Central memory CD4-positive, alpha-beta T cell (primary cell): ENCODE measurements at regions not wholly inside any gene's neighbourhood (a gene's known extent, or its start where the extent isn't known, plus 50 kb on each side); places are given as distances from the start of the nearest gene placed in this dataset.
"Not testable (repeated sequence)": the region's sequence is repeated elsewhere in the genome, so short reads cannot be mapped to it uniquely, and the experiment has no call there.

Experiments used
- DNase-seq: peaks from one replicate; pipeline ENCODE4 v3.0.0; 2022

DNA sequence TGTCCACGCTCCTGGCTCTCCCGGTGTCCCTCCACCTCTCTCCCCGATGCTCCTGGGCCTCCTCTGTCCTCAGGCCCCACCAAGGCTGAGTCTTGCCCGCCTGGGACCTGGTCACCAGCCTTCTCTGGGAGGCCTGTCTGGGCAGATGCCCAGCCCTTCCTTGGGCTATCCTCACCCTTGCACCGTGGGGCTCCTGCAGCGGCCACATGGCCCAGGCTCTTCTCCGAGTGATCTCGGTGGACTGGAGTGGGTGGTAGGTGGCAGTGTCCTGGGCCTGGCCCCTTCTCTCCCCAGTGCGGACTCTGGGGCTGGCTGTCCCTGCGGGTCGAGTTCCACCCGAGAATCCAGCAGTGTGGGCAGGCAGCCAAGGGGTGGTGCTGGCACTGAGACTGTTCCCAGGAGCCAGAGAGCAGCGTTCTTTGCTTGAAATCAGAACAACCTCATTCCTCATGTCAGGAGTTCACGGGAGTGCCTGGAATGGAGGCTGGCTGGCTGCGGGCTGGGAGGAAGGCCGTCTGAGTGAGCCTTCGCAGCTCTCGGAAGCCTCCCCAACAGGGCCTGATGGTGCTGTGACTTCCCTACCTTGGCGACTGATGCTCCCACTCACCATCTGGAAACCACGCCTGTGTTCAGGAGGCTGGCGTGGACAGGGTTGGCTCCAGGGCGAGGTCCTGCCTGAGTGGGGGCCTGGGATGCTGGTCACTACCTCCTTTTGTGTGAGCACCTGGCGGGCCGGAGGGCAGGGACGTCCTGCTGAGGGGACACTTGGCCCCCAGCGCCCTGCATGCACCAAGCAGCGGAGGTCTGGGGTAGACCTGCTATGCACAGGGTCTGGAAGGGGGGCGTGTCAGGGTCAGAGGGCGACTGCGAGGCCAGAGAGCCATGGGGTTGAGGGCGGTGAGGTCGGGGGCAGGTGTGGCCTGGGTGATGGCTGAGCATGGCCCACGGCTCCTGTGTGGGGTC is 113.9 kb downstream of the TMEM121 start:
- not testable (repeated sequence) for DNase-seq

GRCh38 chr14:105641075-105641937 is 114.9 kb downstream of the TMEM121 start:
- DNase-seq, result no peak

DNA sequence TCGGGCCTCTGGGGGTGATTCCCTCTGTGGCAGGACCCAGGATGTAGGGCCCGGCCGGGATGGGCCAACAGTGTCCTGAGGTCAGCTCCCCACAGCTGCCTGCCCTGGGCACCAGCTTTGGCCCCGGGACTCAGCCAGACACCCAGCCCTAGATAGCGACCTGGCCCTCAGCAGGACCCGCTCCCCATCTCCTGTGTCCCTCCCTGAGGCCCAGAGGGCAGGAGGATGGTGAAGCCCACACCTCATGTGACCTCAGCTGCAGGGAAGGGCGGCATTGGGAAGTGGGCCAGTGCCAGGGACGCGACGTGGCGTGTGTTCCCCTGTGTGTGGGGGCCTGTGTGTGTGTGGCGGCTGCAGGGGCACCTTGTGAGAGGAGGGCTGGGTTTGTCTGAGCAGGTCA is 115.6 kb downstream of the TMEM121 start:
- not testable (repeated sequence) for DNase-seq

DNA sequence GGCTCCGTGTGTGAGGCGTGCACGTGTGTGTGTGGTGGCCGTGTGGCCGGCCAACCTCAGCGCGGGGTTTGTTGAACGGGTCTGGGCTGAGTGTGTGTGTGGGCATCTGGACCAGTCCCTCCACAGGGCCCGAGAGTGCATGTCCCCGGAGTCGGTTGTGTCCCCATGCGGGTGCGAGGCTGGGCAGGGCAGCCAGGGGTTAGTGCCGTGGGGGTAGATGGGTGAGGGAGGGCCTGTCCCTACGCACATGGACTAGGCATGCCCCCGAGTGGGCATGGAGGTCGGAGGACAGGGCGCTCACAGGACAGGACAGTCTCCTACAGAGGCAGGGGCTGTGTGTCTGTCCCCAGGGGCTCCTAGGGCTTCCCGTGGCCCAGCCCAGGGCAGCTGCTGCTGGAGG is 116.1 kb downstream of the TMEM121 start:
- not testable (repeated sequence) for DNase-seq

- not testable (repeated sequence) for DNase-seq
These were observed 117.1 kb downstream of the TMEM121 start for GRCh38 chr14:105643406-105644052.

DNA sequence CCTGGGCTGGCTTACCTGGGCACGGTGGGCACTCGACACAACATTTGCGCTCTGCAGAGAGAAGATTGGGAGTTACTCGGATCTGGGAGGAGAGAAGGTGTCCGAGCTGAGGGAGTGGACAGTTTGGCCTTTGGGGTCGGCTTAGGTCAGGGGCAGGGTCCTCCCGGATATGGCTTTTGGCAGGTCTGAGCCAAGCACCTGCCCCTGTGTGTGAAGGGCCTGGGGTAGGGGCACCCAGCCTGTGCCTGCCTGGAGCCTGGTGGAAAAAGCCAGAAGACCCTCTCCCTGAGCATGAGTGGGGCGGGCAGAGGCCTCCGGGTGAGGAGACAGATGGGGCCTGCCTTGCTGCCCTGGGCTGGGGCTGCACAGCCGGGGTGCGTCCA is 117.7 kb downstream of the TMEM121 start:
- not testable (repeated sequence) for DNase-seq

DNA sequence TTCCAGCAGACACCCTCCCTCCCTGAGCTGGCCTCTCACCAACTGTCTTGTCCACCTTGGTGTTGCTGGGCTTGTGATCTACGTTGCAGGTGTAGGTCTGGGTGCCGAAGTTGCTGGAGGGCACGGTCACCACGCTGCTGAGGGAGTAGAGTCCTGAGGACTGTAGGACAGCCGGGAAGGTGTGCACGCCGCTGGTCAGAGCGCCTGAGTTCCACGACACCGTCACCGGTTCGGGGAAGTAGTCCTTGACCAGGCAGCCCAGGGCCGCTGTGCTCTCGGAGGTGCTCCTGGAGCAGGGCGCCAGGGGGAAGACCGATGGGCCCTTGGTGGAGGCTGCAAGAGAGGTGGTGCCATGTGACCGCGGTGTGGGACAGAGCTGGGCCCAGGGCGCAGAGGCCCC is 118.1 kb downstream of the TMEM121 start:
- not testable (repeated sequence) for DNase-seq

GRCh38 chr14:105644891-105645290 is 118.5 kb downstream of the TMEM121 start:
- DNase-seq, result not testable (repeated sequence)

DNA sequence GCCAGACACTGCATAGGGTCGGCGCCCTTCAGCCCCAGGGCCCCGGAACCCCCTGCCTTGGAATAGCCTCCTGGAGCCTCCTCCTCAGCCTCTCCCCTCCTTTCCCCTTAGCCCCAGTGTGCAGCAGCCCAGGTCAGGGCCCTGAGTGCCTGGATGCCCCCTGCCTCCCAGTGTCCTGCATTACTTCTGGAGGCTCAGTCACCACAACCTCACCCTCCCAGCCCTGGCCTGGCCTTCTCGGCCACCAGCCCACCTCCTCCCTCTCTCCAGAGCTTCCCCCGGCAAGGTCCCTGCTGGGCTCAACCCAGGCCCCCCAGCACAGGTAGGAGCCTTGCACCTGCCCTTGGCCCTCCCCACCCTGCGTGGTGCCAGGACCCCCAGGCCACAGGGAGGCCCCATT is 119.0 kb downstream of the TMEM121 start:
- DNase-seq, result not testable (repeated sequence)

DNA sequence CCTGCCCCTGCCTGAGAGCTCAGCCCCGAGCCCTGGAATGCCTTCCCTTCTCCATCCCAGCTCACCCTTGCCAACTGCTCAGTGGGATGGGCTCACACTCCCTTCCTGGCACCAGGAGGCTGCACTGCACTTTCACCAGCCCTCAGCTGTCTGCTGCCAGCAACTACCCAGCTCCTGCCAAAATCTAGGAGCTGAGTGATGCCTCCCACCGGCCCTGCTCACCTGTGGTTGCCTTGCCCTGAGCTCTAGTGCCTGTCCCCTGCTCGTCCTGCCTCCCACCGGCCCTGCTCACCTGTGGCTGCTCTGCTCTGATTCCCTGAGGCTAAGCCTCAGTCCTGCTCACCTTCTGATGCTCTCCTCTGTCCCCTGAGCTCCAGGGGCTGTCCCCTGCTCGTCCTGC is 119.8 kb downstream of the TMEM121 start:
- no peak for DNase-seq

DNA sequence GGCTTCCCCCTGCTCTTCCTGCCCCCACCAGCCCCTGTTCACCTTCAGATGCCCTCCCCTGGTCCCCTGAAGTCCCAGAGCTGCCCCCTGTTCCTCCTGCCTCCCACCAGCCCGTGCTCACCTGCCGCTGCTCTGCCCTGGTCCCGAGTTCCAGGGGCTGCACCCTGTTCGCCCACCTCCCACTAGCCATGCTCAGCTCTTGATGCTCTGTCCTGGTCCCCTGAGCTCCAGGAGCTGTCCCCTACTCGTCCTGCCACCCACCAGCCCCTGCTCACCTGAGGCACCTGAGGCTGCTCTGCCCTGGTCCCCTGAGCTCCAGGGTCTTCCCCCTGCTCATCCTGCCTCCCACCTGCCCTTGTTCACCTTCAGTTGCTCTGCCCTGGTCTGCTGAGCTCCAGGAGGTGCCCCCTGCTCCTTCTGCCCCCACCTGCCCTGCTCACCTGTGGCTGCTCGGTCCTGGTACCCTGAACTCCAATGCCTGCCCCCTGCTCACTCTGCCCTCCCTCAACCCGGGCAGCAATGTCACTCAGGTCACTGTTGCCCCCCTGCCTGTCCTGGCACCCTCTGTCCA is 120.4 kb downstream of the TMEM121 start:
- not testable (repeated sequence) for DNase-seq

DNA sequence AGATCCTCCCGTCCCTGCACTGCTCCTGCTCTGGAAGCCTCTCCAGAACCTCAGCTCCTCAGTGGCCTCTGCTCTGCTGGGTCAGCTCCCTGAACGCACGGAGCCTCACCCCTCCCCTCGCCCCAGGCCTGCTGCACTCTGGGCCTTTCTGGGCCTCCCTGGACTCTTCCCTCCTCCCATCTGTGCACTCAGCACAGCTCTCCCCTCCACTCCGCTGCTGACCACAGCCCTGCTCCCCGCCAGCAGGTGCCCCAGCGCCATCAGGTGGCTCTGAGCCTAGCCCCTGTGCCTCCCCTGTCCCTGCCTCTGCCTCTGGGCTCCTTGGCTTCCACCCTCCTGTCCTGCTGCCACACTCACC is 121.0 kb downstream of the TMEM121 start:
- not testable (repeated sequence) for DNase-seq

- no peak for DNase-seq
These were observed 121.6 kb downstream of the TMEM121 start for GRCh38 chr14:105647784-105648608.

DNA sequence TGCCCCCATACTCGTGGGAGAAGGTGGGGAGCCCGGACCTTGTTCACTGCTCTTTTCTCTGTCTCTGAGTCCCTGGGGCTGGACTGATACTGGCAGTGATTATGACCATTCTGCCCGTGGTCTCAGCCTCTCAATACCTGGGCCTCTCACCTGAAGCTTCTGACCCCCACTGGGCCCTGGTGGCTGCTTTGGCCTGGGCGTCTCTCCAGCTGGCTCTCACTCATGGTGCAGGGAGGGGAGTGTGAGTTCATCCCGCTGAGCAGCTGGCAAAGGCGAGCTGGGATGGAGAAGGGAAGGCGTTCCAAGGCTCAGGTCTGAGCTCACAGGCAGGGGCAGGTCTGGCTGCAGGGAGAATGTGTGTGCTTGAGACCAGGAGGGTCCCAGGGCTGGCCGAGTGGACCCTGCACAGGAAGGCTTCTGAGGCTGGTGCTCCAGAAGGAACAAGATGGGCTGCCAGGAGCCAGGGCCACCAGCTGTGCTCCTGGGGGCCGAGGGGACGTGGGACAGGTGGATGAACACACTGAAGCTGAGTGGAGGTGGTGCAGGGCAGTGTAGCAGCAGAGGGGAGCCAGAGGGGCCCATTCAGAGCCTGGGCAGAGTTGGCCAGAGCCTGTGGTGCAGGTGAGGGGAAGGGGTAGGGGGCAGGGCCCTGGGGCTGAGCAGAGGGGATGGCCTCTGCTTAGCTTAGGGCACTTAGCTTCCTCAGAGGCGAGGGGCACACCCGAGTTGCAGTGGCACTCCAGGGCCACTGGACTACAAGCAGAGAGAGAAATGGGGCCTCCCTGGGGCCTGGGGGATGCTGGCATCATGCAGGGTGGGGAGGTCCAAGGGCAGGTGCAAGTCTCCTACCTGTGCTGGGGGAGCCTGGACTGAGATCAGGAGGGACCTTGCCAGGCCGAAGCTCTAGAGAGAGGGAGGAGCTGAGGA is 122.5 kb downstream of the TMEM121 start:
- DNase-seq, result not testable (repeated sequence)

- not testable (repeated sequence) for DNase-seq
These were observed 125.9 kb downstream of the TMEM121 start for GRCh38 chr14:105652317-105652716.

DNA sequence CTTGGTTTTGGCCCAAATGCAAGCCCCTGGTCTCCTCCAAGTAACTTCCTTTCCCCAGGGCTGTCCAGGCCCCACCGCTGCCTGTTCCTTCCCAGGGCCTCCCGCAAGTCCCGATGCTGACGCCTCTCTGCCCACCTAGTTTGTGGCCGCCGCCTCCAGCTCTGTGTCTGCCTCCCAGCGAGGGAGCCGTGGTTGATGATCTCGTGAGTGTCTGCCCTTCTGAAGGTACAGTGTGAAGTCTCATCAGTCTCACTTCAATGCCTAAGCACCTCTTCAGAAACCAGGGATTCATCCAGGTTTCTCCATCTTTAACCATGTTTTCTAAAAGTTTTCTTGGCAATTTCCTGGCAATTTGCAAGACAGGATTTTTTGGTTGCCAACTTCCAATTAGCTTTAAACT is 127.5 kb downstream of the TMEM121 start:
- DNase-seq, result not testable (repeated sequence)

DNA sequence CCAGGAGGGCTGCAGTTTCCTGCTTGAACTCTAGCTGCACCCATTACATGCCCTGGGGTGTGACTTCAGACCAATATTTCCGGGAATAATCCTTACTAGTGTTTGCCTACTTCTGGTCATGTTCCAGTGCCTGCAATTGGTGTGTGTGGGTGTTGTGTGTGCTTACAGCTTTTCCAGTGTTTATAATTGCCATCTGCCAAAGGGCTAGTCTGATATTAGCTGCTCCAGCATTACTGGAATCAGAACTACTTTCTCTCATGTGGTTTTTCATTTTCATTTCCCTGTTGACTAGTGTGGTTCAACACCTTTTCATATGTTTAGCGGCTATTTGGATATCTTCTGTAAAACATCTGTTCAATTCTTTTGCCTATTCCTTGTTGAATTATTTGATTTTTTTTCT is 132.9 kb downstream of the TMEM121 start:
- not testable (repeated sequence) for DNase-seq

DNA sequence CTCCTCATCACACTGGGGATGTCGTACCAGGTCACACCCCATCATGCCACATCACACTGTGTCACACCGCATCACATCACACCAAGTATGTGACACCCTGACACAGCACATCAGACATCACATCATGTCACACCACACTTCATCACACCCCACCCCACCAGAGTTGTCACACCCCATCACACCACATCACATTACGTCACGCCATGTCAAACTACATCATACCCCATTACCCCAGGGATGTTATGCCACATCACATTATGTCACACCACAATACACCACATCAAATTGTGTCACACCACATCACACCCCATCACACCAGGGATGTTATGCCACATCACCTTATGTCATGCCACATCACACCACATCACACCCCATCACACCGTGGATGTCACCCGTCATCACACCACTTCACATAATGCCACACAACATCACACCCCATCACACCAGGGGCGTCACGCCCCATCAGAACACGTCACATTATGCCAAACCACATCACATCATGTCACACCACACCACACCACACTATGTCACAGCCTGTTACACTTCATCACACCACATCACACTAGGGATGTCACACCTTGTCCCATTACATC is 133.6 kb downstream of the TMEM121 start:
- no peak for DNase-seq

GRCh38 chr14:105660816-105661531 is 134.6 kb downstream of the TMEM121 start:
- no peak for DNase-seq
